ENCODE measurements at regions not wholly inside any gene's neighbourhood (a gene's known extent, or its start where the extent isn't known, plus 50 kb on each side); places are given as distances from the start of the nearest gene placed in this dataset.

DNA sequence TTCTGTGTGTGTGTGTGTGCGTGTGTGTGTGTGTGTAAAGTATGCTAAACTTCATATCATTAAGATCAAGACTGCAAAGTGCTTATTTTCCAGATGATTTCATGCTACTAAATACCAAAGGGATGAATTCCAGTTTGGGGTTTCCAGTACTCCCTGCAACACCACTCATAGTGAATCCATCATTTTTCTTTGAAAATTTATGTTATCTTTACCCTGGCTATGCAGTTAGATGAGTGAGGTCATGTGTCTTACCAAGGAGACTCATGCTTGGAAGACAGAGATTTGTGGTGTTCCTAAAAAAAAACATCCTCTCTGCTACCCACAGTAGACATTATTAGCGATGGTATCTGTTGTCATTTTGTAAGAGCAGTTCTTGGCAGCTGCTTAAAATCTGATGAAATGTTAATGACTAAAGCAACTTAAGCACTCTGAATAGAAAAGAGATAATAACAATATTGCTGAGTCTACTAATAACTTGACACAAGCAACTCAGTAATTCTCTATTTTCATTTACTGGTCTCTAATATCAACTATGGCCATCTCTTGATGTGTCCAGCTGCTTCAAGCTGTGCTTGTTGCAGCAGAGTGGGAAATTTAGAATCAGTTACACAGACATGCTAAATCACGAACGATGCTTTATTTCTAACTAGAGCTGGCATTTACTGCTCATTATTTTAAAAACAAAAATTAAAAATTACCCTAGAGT is 1953.0 kb upstream of the IGFBP7 start:
- intact Hi-C loops (cut with DNase I): no loop called here
- DNase-seq (ENCODE audit: low spot score): no peak

DNA sequence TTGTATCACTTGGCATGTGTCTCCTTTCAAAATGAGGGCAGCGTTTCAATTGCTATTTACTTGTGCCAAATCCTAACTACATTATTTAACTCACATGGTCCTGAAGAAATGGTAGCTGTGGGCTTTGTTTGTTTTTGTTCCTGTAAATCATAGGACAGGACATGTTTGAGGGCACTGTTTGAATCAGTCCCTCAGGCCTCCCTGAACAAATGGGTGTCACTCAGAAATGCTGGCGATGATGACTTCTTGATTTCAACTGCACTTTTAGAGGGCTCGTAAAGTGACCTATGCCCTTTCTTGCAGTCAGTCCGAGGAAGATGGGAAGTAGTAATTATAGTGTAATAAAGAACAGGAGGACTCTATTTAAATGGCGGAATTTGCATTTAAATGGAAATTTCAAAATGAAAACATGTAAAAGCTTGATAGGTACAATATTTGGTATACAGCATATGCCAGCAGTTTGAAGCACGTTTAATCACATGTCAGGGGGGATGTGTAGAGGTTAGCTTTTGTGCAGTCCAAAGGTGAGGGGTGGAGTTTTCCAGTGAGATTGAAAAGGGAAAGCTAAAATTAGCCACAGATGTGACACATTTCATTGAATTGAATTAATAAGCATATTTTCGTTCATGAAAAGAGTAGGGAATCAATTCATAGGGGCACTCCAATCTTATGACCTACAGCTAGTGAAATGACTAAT is 1958.7 kb upstream of the IGFBP7 start:
- DNase-seq (ENCODE audit: low spot score): no peak

DNA sequence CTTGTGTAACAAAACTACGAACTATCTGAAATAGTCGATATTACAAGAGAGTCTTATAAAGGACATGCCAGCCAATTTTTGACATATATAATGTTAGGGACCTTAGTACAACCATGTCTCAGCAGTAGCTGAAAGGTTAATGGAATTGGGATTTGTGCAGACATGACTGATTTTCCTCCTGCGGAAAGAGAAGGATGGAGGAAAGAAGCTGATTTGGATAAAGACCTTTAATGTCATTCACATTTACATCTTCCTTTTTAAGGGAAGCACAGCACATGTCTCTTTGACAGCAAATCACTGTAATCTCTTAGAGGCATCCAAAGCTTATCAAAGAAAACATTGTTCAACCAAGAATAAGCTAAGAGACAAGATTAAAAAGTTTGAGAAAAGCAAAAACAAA is 1976.2 kb upstream of the IGFBP7 start:
- no peak for DNase-seq (ENCODE audit: low spot score)
- intact Hi-C loops (cut with DNase I): no loop called here

More for the DNA sequence above, 1958.7 kb upstream of the IGFBP7 start:
- intact Hi-C loops (cut with DNase I): no loop called here

DNA sequence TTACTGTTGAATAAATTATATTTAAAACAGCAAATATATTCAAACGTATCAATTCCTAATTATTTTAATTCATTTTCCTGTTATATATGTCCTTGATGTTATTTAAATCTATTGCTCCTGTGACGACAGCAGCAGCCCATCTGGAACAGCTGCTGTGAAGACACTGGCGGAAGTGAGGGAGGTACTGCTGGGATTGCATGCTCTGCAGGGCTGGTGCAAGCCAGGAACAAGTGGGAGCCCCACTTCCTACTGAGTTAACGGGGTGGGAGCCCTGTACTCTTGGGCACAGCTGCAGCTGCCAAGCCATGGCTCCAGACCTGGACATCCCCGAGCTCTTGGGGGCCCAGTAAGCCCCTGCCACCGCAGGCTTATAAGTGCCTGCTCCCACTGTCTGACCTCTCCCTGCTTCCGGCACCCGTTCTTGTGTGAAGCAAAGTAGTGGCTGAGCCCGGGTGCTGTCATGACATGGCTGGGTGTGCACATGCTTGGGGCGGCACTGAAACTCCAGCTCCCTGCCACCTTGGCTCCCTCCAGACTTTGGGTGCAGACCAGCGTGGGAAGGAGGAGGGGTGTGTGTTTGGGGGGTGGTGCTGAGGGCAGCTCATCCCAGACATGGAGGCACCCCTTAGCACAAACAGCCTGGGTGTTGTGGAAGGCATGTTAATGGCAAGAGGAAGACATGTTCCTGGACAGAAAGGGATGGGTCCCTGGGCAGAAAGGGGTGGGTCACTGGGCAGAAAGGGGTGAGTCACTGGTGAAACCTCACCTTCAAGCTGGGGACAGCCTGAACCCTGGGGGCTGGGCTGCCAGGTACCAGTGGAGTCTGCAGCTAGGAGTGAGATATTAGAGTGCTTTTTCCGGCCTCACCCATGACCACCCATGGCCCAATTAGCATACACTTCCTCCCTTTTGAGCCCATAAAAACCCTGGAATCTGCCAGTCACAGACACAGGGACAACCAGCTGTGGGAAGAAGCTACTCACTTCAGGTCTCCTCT is 1981.3 kb upstream of the IGFBP7 start:
- intact Hi-C loops (cut with DNase I): no loop called here
- DNase-seq (ENCODE audit: low spot score): no peak

DNA sequence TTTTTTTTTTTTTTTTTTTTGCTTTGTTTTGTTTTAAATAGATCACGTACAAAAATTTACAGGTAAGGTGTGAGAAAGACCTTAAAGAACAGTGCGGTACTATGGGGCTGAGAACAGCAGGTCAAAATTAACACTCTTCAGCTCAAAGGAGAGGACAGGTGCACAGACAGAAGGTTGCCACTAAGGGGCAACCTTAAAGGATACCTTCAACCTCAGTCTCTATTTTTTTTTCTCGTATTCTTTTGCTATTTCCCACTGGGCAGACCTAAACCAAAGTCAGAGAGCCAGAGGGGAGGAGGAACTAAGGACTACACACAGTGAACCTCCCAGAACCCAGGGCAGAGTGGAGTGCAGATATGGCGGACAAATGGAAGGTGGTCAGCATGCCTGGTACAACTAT is 1984.3 kb upstream of the IGFBP7 start:
- DNase-seq (ENCODE audit: low spot score): no peak
- intact Hi-C loops (cut with DNase I): no loop called here

DNA sequence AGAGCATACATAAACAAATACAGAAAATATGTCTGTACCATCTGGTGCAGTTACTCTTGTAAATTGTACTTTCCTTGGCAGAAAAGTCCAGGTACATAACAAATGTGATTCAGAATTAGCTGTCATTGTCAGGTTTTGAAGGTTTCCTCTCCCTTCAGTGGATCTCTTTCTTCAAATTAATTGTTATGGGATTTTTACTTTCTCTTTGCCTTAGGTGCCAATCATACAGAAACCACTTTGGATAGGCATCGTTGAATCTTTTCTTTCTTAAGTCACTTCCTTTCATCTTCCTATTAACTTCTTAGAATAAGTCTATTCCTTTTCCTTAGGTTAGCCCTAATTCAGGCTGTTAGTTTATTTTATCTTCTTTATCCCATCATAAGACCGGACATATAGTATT is 1992.1 kb upstream of the IGFBP7 start:
- intact Hi-C loops (cut with DNase I): no loop called here
- no peak for DNase-seq (ENCODE audit: low spot score)

DNA sequence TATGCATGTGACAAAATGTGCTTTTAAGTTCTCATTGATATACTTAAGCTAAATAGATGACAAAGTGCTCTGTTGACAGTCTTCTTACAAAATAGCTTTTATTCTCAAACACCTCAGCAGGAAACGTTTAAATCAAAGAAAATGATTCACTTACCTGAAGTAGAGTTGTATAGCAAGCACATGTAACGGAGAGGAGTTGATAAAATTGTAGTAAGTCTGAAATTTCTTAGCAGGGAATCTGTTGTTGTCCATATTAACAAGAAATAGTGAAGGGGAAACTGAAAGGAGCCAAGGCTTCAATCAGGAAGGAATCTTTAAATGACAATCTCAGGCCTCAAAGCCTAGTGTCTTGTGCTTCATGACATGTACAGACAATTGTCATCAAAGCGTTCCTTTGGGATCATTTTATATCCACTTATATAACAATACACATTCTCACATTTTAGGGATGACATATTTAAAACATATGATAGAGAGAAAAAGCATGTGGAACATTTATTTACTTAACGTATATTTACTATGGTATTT is 2010.2 kb upstream of the IGFBP7 start:
- no peak for DNase-seq (ENCODE audit: low spot score)
- intact Hi-C loops (cut with DNase I): no loop called here

DNA sequence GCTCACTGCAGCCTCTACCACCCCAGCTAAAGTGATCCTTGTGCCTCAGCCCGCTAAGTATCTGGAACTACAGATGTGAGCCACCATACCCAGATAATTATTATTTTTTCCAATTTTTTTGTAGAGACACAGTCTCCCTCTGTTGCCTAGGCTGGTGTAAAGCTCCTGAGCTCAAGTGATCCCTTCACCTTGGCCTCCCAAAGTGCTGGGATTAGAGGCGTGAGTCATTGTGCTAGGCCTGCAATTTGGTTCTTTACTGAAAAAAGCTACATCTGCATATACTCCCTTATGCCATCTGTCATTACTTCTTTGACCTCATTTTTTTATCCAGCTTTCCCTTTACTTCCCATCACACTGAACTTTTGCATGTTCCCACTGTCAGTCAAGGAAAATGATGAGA is 2012.4 kb upstream of the IGFBP7 start:
- DNase-seq (ENCODE audit: low spot score): no peak
- intact Hi-C loops (cut with DNase I): no loop called here

DNA sequence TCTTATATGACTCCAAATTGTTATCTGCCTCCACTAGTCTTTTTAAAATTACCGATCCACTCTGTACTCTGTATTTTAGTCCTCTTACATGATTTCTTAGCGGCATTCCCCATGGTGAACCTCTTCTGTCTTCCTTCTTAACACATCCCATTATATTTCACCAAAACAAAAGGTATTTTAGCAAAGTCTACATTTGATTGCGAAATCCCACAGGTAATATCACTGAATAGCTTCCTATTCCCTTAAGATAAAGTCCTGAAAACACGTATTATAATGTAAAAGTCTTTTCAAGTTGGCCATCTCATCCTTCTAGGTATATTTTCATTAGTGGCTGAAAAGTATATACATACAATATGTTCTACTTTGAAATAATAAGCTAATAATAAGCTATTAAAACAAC is 2016.0 kb upstream of the IGFBP7 start:
- DNase-seq (ENCODE audit: low spot score): no peak
- intact Hi-C loops (cut with DNase I): no loop called here

DNA sequence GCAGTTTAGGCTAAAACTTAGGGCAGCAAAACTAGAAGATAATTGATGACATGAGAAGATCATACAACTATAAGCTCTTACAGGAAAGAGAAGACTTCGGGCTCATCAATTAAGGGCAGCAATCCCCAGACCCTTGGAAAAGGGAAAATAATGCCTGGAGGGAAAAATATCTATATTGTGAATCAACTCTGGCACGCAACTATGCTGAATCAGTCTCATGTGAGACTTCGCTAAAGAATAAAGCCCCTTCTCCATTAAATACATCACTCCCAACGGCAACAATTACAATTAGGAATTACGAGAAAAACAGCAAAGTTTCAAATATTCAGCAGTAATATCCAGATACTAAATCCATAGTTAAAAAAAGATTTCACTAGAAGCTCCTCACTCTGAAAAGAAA is 2016.8 kb upstream of the IGFBP7 start:
- intact Hi-C loops (cut with DNase I): no loop called here
- no peak for DNase-seq (ENCODE audit: low spot score)

DNA sequence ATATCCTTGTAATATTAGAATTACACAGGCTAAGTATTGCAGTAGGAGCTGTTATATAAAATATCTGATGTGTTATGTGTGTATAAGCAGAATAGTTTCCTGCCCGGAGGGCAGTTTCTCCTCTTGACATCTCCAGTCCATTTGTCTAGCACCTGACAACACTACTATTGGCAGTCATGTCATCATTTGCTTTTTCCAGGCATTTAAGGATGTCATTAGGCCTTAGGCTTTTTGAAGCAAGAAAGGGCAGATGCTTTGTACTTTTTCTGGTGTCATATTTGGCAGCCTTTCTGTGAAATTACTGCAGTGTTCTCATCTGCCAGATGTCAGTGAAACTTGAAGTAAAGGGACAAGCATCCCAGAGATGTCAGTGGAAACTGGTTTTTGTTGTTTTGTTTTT is 2017.6 kb upstream of the IGFBP7 start:
- no peak for DNase-seq (ENCODE audit: low spot score)
- intact Hi-C loops (cut with DNase I): no loop called here

DNA sequence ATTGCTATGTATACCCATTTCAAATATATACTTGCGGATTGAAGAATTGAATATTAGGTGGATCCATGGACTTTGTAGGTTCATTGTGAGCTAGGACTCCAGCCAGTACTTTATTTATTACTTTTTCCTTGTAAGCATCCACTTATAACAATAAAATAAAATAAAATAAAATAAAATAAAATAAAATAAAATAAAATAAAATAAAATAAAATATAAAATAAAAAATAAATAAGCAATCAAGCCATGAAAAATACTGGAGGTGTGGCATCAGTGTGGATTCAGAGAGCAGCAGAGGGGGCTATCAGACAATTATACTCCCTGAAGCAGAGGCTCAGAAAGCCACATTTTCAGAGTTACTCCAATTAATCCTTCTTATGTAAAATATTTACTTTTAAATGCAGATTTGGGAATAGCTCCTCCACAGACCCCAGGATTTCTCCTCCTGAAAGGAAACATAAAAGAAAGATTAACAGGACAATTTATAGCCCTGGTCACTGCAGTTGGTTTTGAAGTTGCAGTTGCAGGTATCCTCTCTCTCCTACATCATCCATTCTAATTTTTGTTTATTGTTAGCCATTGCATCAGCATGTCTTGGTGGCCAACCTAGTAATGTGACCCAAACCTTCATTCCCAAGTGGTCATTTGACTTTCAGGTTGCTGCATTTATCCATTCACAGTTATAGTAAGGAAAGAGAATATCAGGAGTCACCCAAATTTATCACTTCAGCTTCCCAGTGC is 2025.2 kb upstream of the IGFBP7 start:
- intact Hi-C loops (cut with DNase I): no loop called here
- DNase-seq (ENCODE audit: low spot score): no peak

DNA sequence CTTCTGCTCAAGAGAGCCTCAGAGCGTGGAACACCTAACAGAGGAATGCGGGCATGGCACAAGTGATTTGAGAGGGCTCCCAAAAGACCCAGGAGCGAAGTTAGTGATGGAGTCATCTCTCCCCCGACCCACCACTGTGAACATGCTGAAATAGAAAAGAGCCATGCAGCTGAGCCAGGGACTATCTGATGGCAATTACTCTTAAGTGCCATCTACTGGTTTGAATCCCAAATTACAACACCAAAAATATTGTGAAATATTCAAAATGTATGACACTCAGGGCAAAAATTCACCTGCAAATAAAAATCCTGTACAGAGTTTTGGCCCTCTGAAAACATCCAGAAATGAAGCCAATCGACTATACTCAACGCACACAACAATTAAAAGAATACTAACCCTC is 2038.9 kb upstream of the ADGRL3 start:
- intact Hi-C loops (cut with DNase I): no loop called here
- DNase-seq (ENCODE audit: low spot score): no peak

DNA sequence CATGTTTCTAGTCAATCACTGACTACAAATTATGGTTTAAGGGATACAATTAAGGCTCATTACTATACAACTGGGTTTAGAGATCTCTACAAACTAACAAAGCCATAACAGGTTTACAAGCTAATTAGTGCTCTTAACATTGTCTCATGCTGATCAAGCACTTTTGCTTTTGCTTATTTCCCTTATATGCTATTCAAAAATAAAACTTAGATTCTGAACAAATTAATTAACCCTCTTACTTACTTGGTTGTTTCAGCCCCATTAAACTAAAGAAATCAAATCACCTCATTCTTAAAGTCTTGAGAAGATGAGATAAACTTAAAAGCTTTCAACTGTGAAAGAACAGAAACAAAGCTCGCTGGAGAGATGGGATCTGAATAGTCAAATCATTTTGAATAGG is 2024.5 kb upstream of the ADGRL3 start:
- DNase-seq (ENCODE audit: low spot score): no peak
- intact Hi-C loops (cut with DNase I): no loop called here

DNA sequence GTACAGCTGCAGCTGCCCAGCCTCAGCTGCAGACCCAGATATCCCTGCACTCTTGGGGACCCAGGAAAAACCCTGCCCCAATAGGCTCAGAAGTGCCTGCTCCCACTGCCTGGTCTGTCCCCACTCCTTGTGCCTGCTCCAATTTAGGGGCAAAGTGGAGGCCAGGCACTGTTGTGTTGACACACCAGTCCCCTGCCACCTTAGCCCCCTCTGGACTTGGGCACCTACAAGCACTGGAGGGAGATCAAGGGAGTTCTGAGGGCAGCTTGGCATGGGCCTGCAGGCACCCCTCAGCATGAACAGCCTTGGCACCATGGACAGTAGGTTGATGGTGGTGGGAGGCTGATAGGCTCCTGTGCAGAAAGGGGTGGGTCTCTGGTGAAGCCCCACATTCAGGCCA is 2020.8 kb upstream of the ADGRL3 start:
- DNase-seq (ENCODE audit: low spot score): no peak
- intact Hi-C loops (cut with DNase I): no loop called here

DNA sequence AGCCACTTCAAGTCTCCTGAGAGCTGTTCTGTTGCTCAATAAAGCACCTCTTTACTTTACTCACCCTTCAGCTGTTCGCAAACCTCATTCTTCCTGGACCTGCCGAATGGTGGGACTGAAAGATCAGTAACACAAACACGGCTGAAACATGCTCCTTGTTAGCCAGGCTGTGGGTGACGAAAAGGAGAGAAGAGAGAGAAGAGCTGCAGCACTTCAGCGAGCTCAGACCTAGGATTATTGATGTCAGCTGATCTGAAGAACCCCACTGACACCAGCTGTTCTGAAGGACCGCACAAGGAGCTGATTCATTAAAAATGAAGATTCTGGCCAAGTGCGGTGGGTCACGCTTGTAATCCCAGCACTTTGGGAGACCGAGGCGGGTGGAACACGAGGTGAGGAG is 2020.0 kb upstream of the ADGRL3 start:
- DNase-seq (ENCODE audit: low spot score): no peak
- intact Hi-C loops (cut with DNase I): no loop called here

DNA sequence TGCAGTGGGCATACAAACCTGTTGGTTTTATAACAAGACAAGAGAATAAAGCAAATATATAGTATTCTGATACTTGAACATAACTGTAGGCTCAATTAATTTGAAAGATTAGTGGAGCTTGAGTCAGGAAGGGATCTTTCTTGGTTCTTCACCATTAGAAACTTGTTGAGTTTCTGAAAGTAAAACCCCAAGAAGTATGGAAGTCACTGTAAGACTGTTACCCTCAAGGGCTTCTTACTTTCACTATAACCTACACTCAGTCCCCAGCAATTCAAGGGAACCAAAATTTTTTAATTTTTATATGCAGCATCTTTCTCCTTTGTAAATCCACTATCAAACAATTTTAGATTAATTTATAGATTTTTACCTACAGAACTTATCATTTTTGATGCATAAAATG is 2019.2 kb upstream of the ADGRL3 start:
- DNase-seq (ENCODE audit: low spot score): no peak
- intact Hi-C loops (cut with DNase I): no loop called here

DNA sequence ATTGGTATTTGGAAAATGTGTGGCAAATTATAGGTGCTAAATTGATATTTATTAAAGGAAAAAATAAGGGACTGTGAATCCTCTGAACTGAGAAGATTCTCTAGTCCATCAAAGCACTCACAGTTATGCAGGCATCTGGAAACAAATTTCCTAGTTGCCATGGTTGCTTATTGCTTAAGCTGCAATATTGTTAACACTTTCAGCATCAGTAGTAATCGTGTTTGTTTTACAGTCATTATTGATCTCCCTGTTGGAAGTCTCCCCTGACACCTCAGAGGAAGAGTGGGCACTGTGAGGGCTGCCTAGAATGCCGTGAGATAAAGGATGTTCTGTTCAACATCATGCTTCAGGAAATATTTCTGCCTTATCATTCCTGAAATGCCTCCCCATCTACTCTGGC is 2004.3 kb upstream of the ADGRL3 start:
- no peak for DNase-seq (ENCODE audit: low spot score)
- intact Hi-C loops (cut with DNase I): no loop called here

DNA sequence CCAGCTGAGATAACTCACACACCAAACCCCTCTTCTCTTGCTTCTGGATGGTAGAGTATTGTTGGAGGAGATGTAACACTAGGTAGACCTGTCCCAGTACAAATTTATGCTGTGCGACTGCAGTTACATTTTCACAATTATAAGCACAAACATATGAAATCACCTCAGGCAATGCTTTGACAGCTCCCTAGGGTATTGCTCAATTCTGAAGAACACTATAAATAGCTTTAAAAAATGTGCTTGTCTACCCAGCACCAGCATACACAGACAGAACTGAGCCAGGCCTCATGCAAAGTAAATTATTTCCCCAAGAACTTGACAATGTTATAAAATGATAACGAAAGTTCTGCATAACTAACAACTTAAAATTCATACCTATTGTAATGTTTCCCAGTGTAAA is 1999.1 kb upstream of the ADGRL3 start:
- intact Hi-C loops (cut with DNase I): no loop called here

More for the DNA sequence above, 1999.1 kb upstream of the ADGRL3 start:
- DNase-seq (ENCODE audit: low spot score): no peak
